Heart right ventricle (tissue), 16 donors: ENCODE measurements at regions not wholly inside any gene's neighbourhood (a gene's known extent, or its start where the extent isn't known, plus 50 kb on each side); places are given as distances from the start of the nearest gene placed in this dataset.
A peak's percentile ranks its signal among the peaks of the same experiment; 100 is the strongest.

Source experiments
- ATAC-seq, 8 donors: fragments of 200-7000 bp; cut with Tn5 transposase; one replicate each; pipeline ENCODE4 v1.9.1; 2020; ENCODE audit warnings: mild to moderate bottlenecking in 8 of 8, moderate library complexity in 8 of 8, moderate number of reproducible peaks in 1 of 8
- DNase-seq, 2 donors: peaks; one replicate each; pipeline ENCODE4 v3.0.0-alpha.2; 2020
- H3K27ac ChIP-seq, 10 donors: fragments of 200-600 bp; sonication (generic) in 2 of 10; one replicate each; pipeline versions ENCODE4 v1.5.0 to v1.8.0; 2020 to 2022; ENCODE audit warnings: mild to moderate bottlenecking in 3 of 10
- H3K27me3 ChIP-seq, 7 donors: fragments of 200-600 bp; one replicate each; pipeline ENCODE4 v1.8.0; 2021 to 2022; ENCODE audit warnings: mild to moderate bottlenecking in 2 of 7
- H3K36me3 ChIP-seq, 9 donors: fragments of 200-600 bp; sonication (generic) in 1 of 9; one replicate each; pipeline versions ENCODE4 v1.5.0 to v1.8.0; 2020 to 2022; ENCODE audit warnings: mild to moderate bottlenecking in 2 of 9
- H3K4me1 ChIP-seq, 9 donors: fragments of 200-600 bp; sonication (generic) in 1 of 9; one replicate each; pipeline versions ENCODE4 v1.5.0 to v1.8.0; 2020 to 2022; ENCODE audit warnings: mild to moderate bottlenecking in 4 of 9
- H3K4me3 ChIP-seq, 10 donors: fragments of 200-600 bp; sonication (generic) in 2 of 10; one replicate each; pipeline versions ENCODE4 v1.5.0 to v1.8.0; 2020 to 2022; ENCODE audit warnings: mild to moderate bottlenecking in 7 of 10, moderate library complexity in 2 of 10
- H3K9me3 ChIP-seq, 11 donors: fragments of 200-600 bp in 10 of 11; sonication (generic) in 2 of 11; one replicate each; pipeline versions ENCODE4 v1.5.0 to v1.8.0; 2013 to 2022; ENCODE audit warnings: mild to moderate bottlenecking in 2 of 11, control low read depth in 1 of 11, moderate library complexity in 1 of 11
- CTCF ChIP-seq, 9 donors: fragments of 200-600 bp; sonication (generic) in 2 of 9; IDR thresholded peaks; one replicate each; pipeline versions ENCODE4 v1.5.0 to v1.8.0; 2021 to 2022; ENCODE audit warnings: antibody characterized with exemption in 9 of 9, mild to moderate bottlenecking in 5 of 9, moderate library complexity in 1 of 9
- WGBS, 2 donors: extraction: QIAGEN DNeasy Blood & Tissue Kit; methylation state at CpG; one replicate each; pipeline ENCODE4 v1.1.7; 2013; ENCODE audit warnings: inconsistent platforms in 1 of 2; 5-methylcytosine and 5-hydroxymethylcytosine counted together
- intact Hi-C, 10 donors: fragments of 100-400 bp; cut with DNase I; formaldehyde crosslinking; loops; one replicate each; pipeline versions ENCODE4 v1.11.1 to v1.14.2; 2022
- donor health status: Arrhythmogenic right ventricular cardiomyopathy.
- donor health status: ischemic (EF 13 %, LVEDD 7.1; RV severe dilation, severe dysfunction).
- donor health status: healthy with polysubstance abuse.
- donor health status: DM: no; HTN: yes; CAD: no.
- donor health status: DM: no; HTN: no; CAD: no.
- donor health status: ischemic (EF 25% LVEDD 6.9; RV normal size, moderate dysfunction).
- donor health status: ischemic (EF 25% LVEDD 5.7; RV mildly dilated, moderate dysfunction).
- donor health status: healthy.
- donor health status: DM: yes; HTN: yes; CAD: no.
- donor health status: Ischemic cardiomyopathy.
- donor health status: ischemic (EF 35%, LVEDD 5.7; RV mildly dilated, moderate dysfunction).
- donor health status: nonischemic (EF 11% LVEDD 7.7; RV severe dilation, severe dysfunction).
- donor health status: DM: yes; HTN: yes; CAD: no.
- donor health status: PGD.
- donor health status: ischemic (EF 29% LVEDD 5.4; RV normal size, mild dysfunction).
- donor health status: nonischemic (EF 23%, LVEDD 6.1; RV moderate dilation, normal function).

DNA sequence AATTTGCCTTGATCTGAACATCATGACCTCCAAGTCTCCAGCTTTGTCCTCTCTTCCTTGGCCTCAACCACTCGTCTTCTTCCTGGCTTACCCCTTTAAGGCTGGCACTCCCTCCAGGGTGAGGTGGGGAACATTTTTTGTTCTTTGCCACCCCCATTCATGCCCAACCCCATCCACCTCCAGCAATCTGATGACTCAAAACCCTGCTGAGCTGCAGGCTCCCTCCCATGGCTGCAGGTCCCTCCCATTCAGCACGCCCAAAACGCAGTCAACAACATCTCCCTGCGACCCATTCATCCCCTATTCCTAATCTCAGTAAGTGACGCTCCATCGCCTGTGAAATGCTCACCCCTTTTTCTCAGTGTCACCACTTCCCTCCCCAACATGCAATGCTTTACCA lies 138.8 kb upstream of the PRMT8 start:
- no peaks in the 10 kb centered on the region for H3K36me3 ChIP-seq
- no peak for TF ChIP-seq CTCF (IDR thresholded peaks at IDR 0.05)
- H3K27me3 ChIP-seq = peaks cover 0 to 17% (median 0%) of the 10 kb centered on the region in 7 donors
- ATAC-seq (no peak), DNase-seq (no peak)
- H3K27ac ChIP-seq = no peak overlapping the region
- no peak overlapping the region for H3K4me3 ChIP-seq
- no peaks in the 10 kb centered on the region for H3K9me3 ChIP-seq
- H3K4me1 ChIP-seq = peaks cover 0 to 18% (median 7%) of the 10 kb centered on the region in 9 donors
- intact Hi-C loops = no loop called here
- WGBS, 2 donors = 88 to 90% methylated on average over 6 of the region's 6 CpGs

DNA sequence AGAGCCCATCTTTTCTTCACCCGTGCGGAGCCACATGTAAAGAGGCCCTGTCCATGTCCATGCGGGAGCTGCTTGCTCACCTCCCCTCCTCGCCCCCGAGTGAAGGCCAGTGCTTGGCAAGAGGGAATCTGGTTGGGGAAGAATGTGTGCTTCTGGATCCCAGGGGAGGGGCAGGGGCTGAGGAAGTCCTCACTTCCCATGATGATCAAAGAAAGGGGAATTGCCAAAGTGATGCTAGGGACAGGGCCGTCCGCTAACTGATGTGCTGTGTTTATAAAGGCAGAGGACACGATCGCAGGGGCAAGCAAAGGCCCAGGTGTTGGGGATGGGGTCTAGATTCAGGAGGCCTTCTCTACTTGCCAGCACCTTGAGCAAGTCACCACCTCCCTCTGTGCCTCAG lies 137.4 kb upstream of the PRMT8 start:
- Histone ChIP-seq H3K27ac (no peak overlapping the region), H3K27me3 (peaks cover 0 to 18% (median 0%) of the 10 kb centered on the region in 7 donors), H3K36me3 (no peaks in the 10 kb centered on the region), H3K4me3 (no peak overlapping the region), H3K9me3 (no peaks in the 10 kb centered on the region), H3K4me1 (peaks cover 0 to 18% (median 7%) of the 10 kb centered on the region in 9 donors)
- intact Hi-C loops = no loop called here
- no peak for ATAC-seq
- DNase-seq = no peak
- no peak for TF ChIP-seq CTCF (IDR thresholded peaks at IDR 0.05)
- WGBS, 2 donors = 88 to 92% methylated on average over 9 of the region's 9 CpGs

DNA sequence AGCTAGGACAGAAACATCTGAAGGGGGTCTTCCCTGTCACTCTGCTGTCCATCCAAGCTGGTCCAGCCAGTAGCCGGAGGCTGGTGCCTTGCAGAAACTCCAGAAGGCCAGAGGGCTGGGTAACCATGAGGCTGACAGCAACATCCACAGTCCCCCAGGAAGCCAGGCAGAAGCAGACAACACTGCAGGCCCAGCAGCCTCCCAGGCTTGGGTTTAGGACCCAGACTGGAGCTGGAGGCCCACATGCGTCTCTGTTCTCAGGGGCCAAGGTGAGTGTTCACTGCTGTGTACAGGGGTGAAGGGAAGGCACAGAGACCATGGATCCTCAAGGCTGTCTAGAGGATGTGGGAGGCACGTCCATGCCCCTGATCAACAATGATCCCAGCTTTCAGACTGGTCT lies 136.4 kb upstream of the PRMT8 start:
- DNase-seq (no peak), ATAC-seq (peak in 2 of 8 donors; percentile 22 to 38)
- Histone ChIP-seq H3K27ac (no peak overlapping the region), H3K27me3 (peaks cover 0 to 22% (median 0%) of the 10 kb centered on the region in 7 donors), H3K4me1 (peaks cover 0 to 18% (median 7%) of the 10 kb centered on the region in 9 donors), H3K9me3 (no peaks in the 10 kb centered on the region), H3K4me3 (no peak overlapping the region), H3K36me3 (no peaks in the 10 kb centered on the region)
- no peak for TF ChIP-seq CTCF (IDR thresholded peaks at IDR 0.05)
- WGBS, 2 donors = 89 to 95% methylated on average over 3 of the region's 3 CpGs
- intact Hi-C loops = no loop called here

DNA sequence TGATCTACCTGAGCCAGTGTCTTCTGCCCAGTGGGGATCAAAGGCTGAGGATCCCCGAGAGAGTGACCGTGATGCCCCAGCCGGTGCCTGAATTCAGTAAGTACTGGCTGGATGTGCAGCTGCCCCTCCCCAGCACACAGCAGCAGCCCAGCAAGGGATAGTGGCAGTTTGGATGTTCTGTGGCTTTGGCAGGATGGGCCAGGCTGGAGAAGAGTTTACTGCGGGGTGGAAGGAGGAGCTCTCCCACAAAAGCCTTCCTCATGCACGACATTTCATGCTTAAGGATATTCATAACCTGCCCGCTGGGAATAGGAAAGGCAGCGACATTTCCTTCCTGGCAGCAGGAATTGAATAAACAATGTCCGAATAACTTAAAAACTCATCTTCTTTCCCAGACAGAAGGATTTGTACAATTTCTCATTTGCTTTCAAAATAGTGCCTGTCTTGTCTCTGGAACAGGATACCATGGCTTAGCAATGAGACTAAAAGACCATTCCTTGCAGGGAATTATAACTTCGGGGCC lies 135.6 kb upstream of the PRMT8 start:
- peak overlapping the region in 3 of 10 donors; percentile 24 to 56 (median 24) for H3K27ac ChIP-seq
- DNase-seq = no peak
- intact Hi-C loops = no loop called here
- ATAC-seq = peak in 5 of 8 donors; percentile 18 to 57 (median 40)
- 44 to 55% methylated on average over 9 of the region's 9 CpGs for WGBS, 2 donors
- no peaks in the 10 kb centered on the region for H3K9me3 ChIP-seq
- peaks cover 0 to 18% (median 7%) of the 10 kb centered on the region in 9 donors for H3K4me1 ChIP-seq
- no peaks in the 10 kb centered on the region for H3K36me3 ChIP-seq
- peaks cover 0 to 22% (median 0%) of the 10 kb centered on the region in 7 donors for H3K27me3 ChIP-seq
- no peak for TF ChIP-seq CTCF (IDR thresholded peaks at IDR 0.05)
- no peak overlapping the region for H3K4me3 ChIP-seq
